Colonic mucosa (tissue), 4 donors: ENCODE measurements at regions not wholly inside any gene's neighbourhood (a gene's known extent, or its start where the extent isn't known, plus 50 kb on each side); places are given as distances from the start of the nearest gene placed in this dataset.

Experiments
- DNase-seq: peaks from one replicate; pipeline ENCODE4 v3.0.0-alpha.2; 2020
- H3K27ac ChIP-seq: fragments of 200-600 bp; one replicate; pipeline ENCODE4 v1.8.0; 2021
- H3K27me3 ChIP-seq: fragments of 200-600 bp; one replicate; pipeline ENCODE4 v1.8.0; 2021
- H3K36me3 ChIP-seq: fragments of 200-600 bp; one replicate; pipeline ENCODE4 v1.8.0; 2021
- H3K4me1 ChIP-seq: fragments of 200-600 bp; one replicate; pipeline ENCODE4 v1.8.0; 2021; ENCODE audit warnings: mild to moderate bottlenecking
- H3K4me3 ChIP-seq: fragments of 200-600 bp; one replicate; pipeline ENCODE4 v1.8.0; 2021
- H3K9ac ChIP-seq, 2 donors: one replicate each; pipeline ENCODE4 v1.7.0; 2013; ENCODE audit warnings: control low read depth in 2 of 2, low read depth in 2 of 2, low read length in 2 of 2
- H3K9me3 ChIP-seq: fragments of 200-600 bp; one replicate; pipeline ENCODE4 v1.8.0; 2021
- CTCF ChIP-seq: fragments of 200-600 bp; IDR thresholded peaks from one replicate; pipeline ENCODE4 v1.8.0; 2022; ENCODE audit warnings: antibody characterized with exemption, mild to moderate bottlenecking
- intact Hi-C: fragments of 100-400 bp; cut with DNase I; formaldehyde crosslinking; loops from one replicate; pipeline ENCODE4 v1.14.1; 2022
- donor health status: healthy.
- donor health status: DM: no; HTN: no; CAD: no.
- donor health status: DM: no; HTN: no; CAD: no.

GRCh38 chr11:45518833-45519535 is 146.4 kb downstream of the CHST1 start:
- intact Hi-C loops, result no loop called here
- H3K9me3 ChIP-seq, result no peaks in the 10 kb centered on the region
- no peak overlapping the region for H3K4me3 ChIP-seq
- no peak for TF ChIP-seq CTCF
- H3K27ac ChIP-seq, result no peak overlapping the region
- H3K4me1 ChIP-seq, result no peaks in the 10 kb centered on the region
- no peak for DNase-seq
- H3K9ac ChIP-seq, result no peak overlapping the region
- H3K36me3 ChIP-seq, result no peaks in the 10 kb centered on the region
- H3K27me3 ChIP-seq, result no peaks in the 10 kb centered on the region

GRCh38 chr11:45518141-45518832 is 147.1 kb downstream of the CHST1 start:
- no peak overlapping the region for H3K27ac ChIP-seq
- H3K9ac ChIP-seq, result no peak overlapping the region
- no peaks in the 10 kb centered on the region for H3K9me3 ChIP-seq
- no peak for DNase-seq
- H3K36me3 ChIP-seq, result no peaks in the 10 kb centered on the region
- H3K27me3 ChIP-seq, result no peaks in the 10 kb centered on the region
- TF ChIP-seq CTCF, result no peak
- no peaks in the 10 kb centered on the region for H3K4me1 ChIP-seq
- no peak overlapping the region for H3K4me3 ChIP-seq
- intact Hi-C loops, result no loop called here

- intact Hi-C loops, result no loop called here
- H3K4me3 ChIP-seq, result no peak overlapping the region
- no peak overlapping the region for H3K27ac ChIP-seq
- H3K4me1 ChIP-seq, result no peaks in the 10 kb centered on the region
- no peaks in the 10 kb centered on the region for H3K36me3 ChIP-seq
- H3K27me3 ChIP-seq, result no peaks in the 10 kb centered on the region
- H3K9me3 ChIP-seq, result no peaks in the 10 kb centered on the region
- no peak for DNase-seq
- no peak for TF ChIP-seq CTCF
- no peak overlapping the region for H3K9ac ChIP-seq
These were observed 148.2 kb downstream of the CHST1 start for GRCh38 chr11:45517171-45517770.

- H3K36me3 ChIP-seq, result no peaks in the 10 kb centered on the region
- H3K27me3 ChIP-seq, result no peaks in the 10 kb centered on the region
- TF ChIP-seq CTCF, result no peak
- no peak overlapping the region for H3K9ac ChIP-seq
- no peak for DNase-seq
- no peaks in the 10 kb centered on the region for H3K9me3 ChIP-seq
- no peaks in the 10 kb centered on the region for H3K4me1 ChIP-seq
- H3K4me3 ChIP-seq, result no peak overlapping the region
- intact Hi-C loops, result no loop called here
- H3K27ac ChIP-seq, result no peak overlapping the region
These were observed 151.5 kb downstream of the CHST1 start for GRCh38 chr11:45513821-45514340.

DNA sequence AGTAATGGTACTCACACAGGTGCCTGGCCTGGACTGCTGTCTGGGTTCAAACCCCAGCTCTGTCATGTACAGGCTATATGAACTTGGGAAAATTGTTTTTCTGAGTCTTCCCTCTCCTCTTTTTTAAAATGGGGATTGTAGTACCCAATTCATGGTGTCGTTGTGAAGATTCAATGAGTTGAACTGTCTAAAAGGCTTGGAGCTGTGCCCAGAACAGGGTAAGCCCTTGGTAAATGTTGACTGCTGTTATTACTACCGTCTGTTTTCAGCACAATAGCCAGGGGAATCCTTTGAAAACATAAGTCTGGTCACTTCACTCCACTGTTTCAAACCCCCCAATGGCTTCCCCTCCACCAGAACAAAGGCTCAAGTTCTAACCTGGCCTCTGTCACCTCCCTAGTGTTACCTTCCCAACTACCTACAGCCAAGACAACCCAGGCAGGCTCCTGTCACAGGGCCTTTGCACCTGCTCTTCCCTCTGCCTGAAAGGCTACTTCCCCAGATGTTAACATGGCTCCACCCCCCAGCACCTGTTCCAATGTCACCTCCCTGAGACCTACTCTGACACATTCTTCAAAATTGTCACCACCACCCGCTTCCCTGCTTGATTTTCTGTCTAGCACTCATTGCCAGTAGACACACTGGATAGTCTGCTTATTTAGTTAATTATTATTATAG is 152.8 kb downstream of the CHST1 start:
- Histone ChIP-seq H3K27me3 (no peaks in the 10 kb centered on the region), H3K9me3 (no peaks in the 10 kb centered on the region), H3K27ac (no peak overlapping the region), H3K4me1 (no peaks in the 10 kb centered on the region), H3K4me3 (no peak overlapping the region), H3K36me3 (no peaks in the 10 kb centered on the region), H3K9ac (no peak overlapping the region)
- no peak for DNase-seq
- TF ChIP-seq CTCF, result no peak
- intact Hi-C loops, result no loop called here
